ENCODE measurements at regions not wholly inside any gene's neighbourhood (a gene's known extent, or its start where the extent isn't known, plus 50 kb on each side); places are given as distances from the start of the nearest gene placed in this dataset.

GRCh38 chr7:137172105-137172590 is 171.4 kb downstream of the PTN start:
- H3K36me3 ChIP-seq, result no peaks in the 10 kb centered on the region
- H3K27ac ChIP-seq, result no peak overlapping the region
- intact Hi-C loops (cut with DNase I; ENCODE audit: low total_unique reads) (no loop called here), in situ Hi-C loops (cut with MboI; ENCODE audit: low sequenced_read_pairs in 4 of 4) (loop anchor here in 1 of 4 donors (25.0 kb wide), 1 partner anchor 315 kb away; no protein-coding TSS in a partner anchor)
- DNase-seq (no peak), ATAC-seq (no peak)
- H3K9me3 ChIP-seq, result no peaks in the 10 kb centered on the region
- TF ChIP-seq, protein P1, sequence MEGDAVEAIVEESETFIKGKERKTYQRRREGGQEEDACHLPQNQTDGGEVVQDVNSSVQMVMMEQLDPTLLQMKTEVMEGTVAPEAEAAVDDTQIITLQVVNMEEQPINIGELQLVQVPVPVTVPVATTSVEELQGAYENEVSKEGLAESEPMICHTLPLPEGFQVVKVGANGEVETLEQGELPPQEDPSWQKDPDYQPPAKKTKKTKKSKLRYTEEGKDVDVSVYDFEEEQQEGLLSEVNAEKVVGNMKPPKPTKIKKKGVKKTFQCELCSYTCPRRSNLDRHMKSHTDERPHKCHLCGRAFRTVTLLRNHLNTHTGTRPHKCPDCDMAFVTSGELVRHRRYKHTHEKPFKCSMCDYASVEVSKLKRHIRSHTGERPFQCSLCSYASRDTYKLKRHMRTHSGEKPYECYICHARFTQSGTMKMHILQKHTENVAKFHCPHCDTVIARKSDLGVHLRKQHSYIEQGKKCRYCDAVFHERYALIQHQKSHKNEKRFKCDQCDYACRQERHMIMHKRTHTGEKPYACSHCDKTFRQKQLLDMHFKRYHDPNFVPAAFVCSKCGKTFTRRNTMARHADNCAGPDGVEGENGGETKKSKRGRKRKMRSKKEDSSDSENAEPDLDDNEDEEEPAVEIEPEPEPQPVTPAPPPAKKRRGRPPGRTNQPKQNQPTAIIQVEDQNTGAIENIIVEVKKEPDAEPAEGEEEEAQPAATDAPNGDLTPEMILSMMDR (IDR thresholded peaks at IDR 0.05 in 4 of 5, conservative IDR thresholded peaks at IDR 0.05 in 1 of 5), result no peak
- TF ChIP-seq POLR2A (IDR thresholded peaks at IDR 0.05), result no peak
- no peak overlapping the region for H3K4me3 ChIP-seq
- no peaks in the 10 kb centered on the region for H3K27me3 ChIP-seq
- H3K4me1 ChIP-seq, result no peaks in the 10 kb centered on the region

- in situ Hi-C loops (cut with MboI; ENCODE audit: low sequenced_read_pairs in 4 of 4) (loop anchor here in 1 of 4 donors (25.0 kb wide), 1 partner anchor 318 kb away; no protein-coding TSS in a partner anchor), intact Hi-C loops (cut with DNase I; ENCODE audit: low total_unique reads) (no loop called here)
- no peaks in the 10 kb centered on the region for H3K27me3 ChIP-seq
- no peak for TF ChIP-seq POLR2A (IDR thresholded peaks at IDR 0.05)
- TF ChIP-seq, protein P1 (IDR thresholded peaks at IDR 0.05 in 4 of 5, conservative IDR thresholded peaks at IDR 0.05 in 1 of 5), result peak in 1 of 5 experiments; percentile 24
- no peaks in the 10 kb centered on the region for H3K36me3 ChIP-seq
- ATAC-seq, result no peak
- no peak overlapping the region for H3K27ac ChIP-seq
- no peak overlapping the region for H3K4me3 ChIP-seq
- no peaks in the 10 kb centered on the region for H3K9me3 ChIP-seq
- peak; percentile 3 to 12 for DNase-seq
- no peaks in the 10 kb centered on the region for H3K4me1 ChIP-seq
Observed at GRCh38 chr7:137169282-137169698, 174.2 kb downstream of the PTN start.

DNA sequence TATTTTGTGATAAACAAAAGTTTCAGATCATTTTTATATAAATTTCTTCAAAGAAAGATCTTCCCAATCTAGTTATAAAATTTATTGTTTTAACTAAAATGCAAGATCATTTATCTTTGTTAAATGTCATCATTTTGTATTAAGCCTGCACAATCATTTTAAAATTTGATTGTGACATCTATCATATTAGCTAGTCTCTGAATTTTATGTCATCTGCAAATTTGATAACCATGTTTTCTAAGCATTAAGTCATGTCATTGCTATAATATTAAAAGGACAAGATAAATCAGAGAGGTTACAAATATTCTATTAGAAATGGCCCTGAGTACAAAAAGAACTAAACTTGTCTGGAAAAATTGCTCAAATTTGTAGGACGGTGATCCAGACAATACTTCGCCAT is 175.9 kb downstream of the PTN start:
- Histone ChIP-seq H3K27ac (no peak overlapping the region), H3K9me3 (no peaks in the 10 kb centered on the region), H3K4me1 (no peaks in the 10 kb centered on the region), H3K27me3 (no peaks in the 10 kb centered on the region), H3K36me3 (no peaks in the 10 kb centered on the region), H3K4me3 (no peak overlapping the region)
- DNase-seq, result no peak
- TF ChIP-seq POLR2A (IDR thresholded peaks at IDR 0.05), result no peak
- TF ChIP-seq, protein P1 (IDR thresholded peaks at IDR 0.05 in 4 of 5, conservative IDR thresholded peaks at IDR 0.05 in 1 of 5), result no peak
- no peak for ATAC-seq
- in situ Hi-C loops (cut with MboI; ENCODE audit: low sequenced_read_pairs in 4 of 4) (loop anchor here in 1 of 4 donors (25.0 kb wide), 1 partner anchor 320 kb away; no protein-coding TSS in a partner anchor), intact Hi-C loops (cut with DNase I; ENCODE audit: low total_unique reads) (no loop called here)

- Histone ChIP-seq H3K27me3 (no peaks in the 10 kb centered on the region), H3K4me3 (no peak overlapping the region), H3K36me3 (no peaks in the 10 kb centered on the region), H3K27ac (no peak overlapping the region), H3K9me3 (no peaks in the 10 kb centered on the region), H3K4me1 (no peaks in the 10 kb centered on the region)
- TF ChIP-seq, protein P1 (IDR thresholded peaks at IDR 0.05 in 4 of 5, conservative IDR thresholded peaks at IDR 0.05 in 1 of 5), result no peak
- no peak for TF ChIP-seq POLR2A (IDR thresholded peaks at IDR 0.05)
- DNase-seq (no peak), ATAC-seq (no peak)
- intact Hi-C loops (cut with DNase I; ENCODE audit: low total_unique reads) (no loop called here), in situ Hi-C loops (cut with MboI; ENCODE audit: low sequenced_read_pairs in 4 of 4) (loop anchor here in 1 of 4 donors (25.0 kb wide), 1 partner anchor 321 kb away; no protein-coding TSS in a partner anchor)
Observed at GRCh38 chr7:137166363-137166762, 177.2 kb downstream of the PTN start.

DNA sequence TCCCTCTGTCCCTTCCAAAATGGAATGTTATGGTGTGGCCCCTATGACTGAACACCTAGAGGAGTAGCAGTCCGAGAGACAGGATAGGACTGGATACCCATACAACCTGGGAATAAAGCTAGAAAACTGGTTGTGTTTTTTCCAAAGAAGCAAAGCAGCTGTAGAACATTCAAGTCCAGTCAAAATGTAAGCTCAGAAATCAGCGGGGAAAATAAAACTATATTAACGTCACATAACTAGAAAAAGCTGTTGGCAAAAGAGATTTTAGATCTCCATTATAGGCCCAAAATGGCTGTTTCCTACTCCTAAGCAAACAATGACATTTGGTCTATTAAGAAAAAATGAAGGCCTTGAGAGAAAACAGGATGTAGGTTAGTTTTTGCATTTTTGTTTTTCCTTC is 177.7 kb downstream of the PTN start:
- Histone ChIP-seq H3K9me3 (no peaks in the 10 kb centered on the region), H3K4me1 (no peaks in the 10 kb centered on the region), H3K4me3 (no peak overlapping the region), H3K27me3 (no peaks in the 10 kb centered on the region), H3K27ac (no peak overlapping the region), H3K36me3 (no peaks in the 10 kb centered on the region)
- DNase-seq, result no peak
- in situ Hi-C loops (cut with MboI; ENCODE audit: low sequenced_read_pairs in 4 of 4), result loop anchor here in 1 of 4 donors (25.0 kb wide), 1 partner anchor 322 kb away; no protein-coding TSS in a partner anchor
- intact Hi-C loops (cut with DNase I; ENCODE audit: low total_unique reads), result no loop called here
- TF ChIP-seq, protein P1 (IDR thresholded peaks at IDR 0.05 in 4 of 5, conservative IDR thresholded peaks at IDR 0.05 in 1 of 5), result no peak
- TF ChIP-seq POLR2A (IDR thresholded peaks at IDR 0.05), result no peak
- no peak for ATAC-seq
